Testis (tissue), 2 donors: ENCODE measurements at regions not wholly inside any gene's neighbourhood (a gene's known extent, or its start where the extent isn't known, plus 50 kb on each side); places are given as distances from the start of the nearest gene placed in this dataset.

Source experiments
- DNase-seq: peaks from one replicate; pipeline ENCODE4 v3.0.0-alpha.2; 2019
- H3K27ac ChIP-seq, 2 donors: fragments of 200-600 bp; sonication (generic); one replicate each; pipeline ENCODE4 v1.5.1; 2019
- H3K27me3 ChIP-seq: fragments of 200-600 bp; sonication (generic); one replicate; pipeline ENCODE4 v1.5.1; 2019
- H3K36me3 ChIP-seq: fragments of 200-600 bp; sonication (generic); one replicate; pipeline ENCODE4 v1.5.1; 2017; ENCODE audit warnings: low read depth; ENCODE audit errors: missing control alignments
- H3K4me1 ChIP-seq: fragments of 200-600 bp; sonication (generic); one replicate; pipeline ENCODE4 v1.5.1; 2019
- H3K4me3 ChIP-seq, 2 donors: fragments of 200-600 bp; sonication (generic); one replicate each; pipeline ENCODE4 v1.5.1; 2017 to 2019
- H3K9me3 ChIP-seq: fragments of 200-600 bp; sonication (generic); one replicate; pipeline ENCODE4 v1.5.1; 2017
- POLR2A ChIP-seq: fragments of 450-650 bp; IDR thresholded peaks from one replicate; pipeline ENCODE4 v1.6.1; 2017; ENCODE audit warnings: antibody characterized with exemption, mild to moderate bottlenecking, moderate library complexity
- WGBS, 2 donors: methylation state at CpG; one replicate each; pipeline ENCODE4 v1.1.5; 2018; 5-methylcytosine and 5-hydroxymethylcytosine counted together
- intact Hi-C: fragments of 100-400 bp; cut with DNase I; formaldehyde crosslinking; loops from one replicate; pipeline ENCODE4 v1.15.1; 2023; ENCODE audit warnings: low total_unique reads
- TF ChIP-seq, protein P1 (sequence below), 3 experiments: fragments of 450-650 bp in 2 of 3; fragments of 200-600 bp in 1 of 3; sonication (generic) in 1 of 3; IDR thresholded peaks; one replicate each; pipeline ENCODE4 v1.5.1; 2016 to 2019; ENCODE audit warnings: antibody characterized with exemption in 3 of 3, mild to moderate bottlenecking in 2 of 3, moderate library complexity in 1 of 3

GRCh38 chr11:98829971-98830370 lies 190.8 kb upstream of the CNTN5 start:
- no peak for DNase-seq
- Histone ChIP-seq H3K36me3 (no peaks in the 10 kb centered on the region), H3K27ac (no peak overlapping the region), H3K4me3 (no peak overlapping the region), H3K27me3 (no peaks in the 10 kb centered on the region), H3K4me1 (no peaks in the 10 kb centered on the region), H3K9me3 (no peaks in the 10 kb centered on the region)
- no peak for TF ChIP-seq POLR2A
- TF ChIP-seq, protein P1, sequence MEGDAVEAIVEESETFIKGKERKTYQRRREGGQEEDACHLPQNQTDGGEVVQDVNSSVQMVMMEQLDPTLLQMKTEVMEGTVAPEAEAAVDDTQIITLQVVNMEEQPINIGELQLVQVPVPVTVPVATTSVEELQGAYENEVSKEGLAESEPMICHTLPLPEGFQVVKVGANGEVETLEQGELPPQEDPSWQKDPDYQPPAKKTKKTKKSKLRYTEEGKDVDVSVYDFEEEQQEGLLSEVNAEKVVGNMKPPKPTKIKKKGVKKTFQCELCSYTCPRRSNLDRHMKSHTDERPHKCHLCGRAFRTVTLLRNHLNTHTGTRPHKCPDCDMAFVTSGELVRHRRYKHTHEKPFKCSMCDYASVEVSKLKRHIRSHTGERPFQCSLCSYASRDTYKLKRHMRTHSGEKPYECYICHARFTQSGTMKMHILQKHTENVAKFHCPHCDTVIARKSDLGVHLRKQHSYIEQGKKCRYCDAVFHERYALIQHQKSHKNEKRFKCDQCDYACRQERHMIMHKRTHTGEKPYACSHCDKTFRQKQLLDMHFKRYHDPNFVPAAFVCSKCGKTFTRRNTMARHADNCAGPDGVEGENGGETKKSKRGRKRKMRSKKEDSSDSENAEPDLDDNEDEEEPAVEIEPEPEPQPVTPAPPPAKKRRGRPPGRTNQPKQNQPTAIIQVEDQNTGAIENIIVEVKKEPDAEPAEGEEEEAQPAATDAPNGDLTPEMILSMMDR (IDR thresholded peaks at IDR 0.05) = no peak
- WGBS, 2 donors = 72 to 80% methylated on average over 2 of the region's 2 CpGs
- intact Hi-C loops = no loop called here

DNA sequence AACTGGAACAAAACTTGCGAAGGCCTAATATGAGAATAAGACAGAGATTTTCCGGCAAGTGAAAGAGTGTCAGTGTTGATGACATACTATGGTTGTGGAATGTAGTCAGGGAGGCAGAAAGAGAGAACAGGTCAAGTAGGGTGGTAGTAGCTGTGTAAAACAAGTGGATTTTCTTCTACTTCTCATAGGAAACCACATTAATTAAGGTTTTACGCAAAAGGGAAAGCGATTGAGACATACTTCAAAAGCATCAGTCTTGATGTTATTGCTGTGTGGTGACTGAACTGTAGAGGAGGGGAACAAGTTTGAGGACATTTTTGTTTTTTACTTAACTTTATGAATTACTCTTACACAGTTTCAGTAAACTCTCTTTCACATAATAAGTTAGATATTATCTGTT lies 186.0 kb upstream of the CNTN5 start:
- Histone ChIP-seq H3K9me3 (no peaks in the 10 kb centered on the region), H3K27ac (no peak overlapping the region), H3K27me3 (no peaks in the 10 kb centered on the region), H3K4me3 (no peak overlapping the region), H3K36me3 (no peaks in the 10 kb centered on the region), H3K4me1 (no peaks in the 10 kb centered on the region)
- TF ChIP-seq POLR2A = no peak
- TF ChIP-seq, protein P1 (IDR thresholded peaks at IDR 0.05) = no peak
- intact Hi-C loops = no loop called here
- 93 to 96% methylated on average over 4 of the region's 4 CpGs for WGBS, 2 donors
- DNase-seq = no peak

DNA sequence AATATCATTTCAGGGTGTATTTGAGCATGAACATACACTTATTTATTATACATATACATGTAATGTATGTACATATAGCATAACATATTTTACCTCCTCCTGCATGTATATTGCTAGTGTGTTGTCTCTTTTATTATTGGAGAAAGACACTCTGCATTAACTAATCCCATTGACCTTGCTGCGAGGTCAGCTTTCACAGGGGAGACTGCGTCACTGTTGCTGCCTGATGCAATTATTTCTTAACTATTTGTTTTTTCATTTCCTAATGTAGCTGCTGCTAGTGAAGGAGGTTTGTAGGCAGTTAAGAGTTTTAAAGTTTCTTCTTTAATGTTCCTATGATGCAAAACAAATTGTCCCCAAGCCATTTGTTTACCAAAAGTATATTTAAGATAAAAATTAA lies 185.4 kb upstream of the CNTN5 start:
- Histone ChIP-seq H3K9me3 (no peaks in the 10 kb centered on the region), H3K27me3 (no peaks in the 10 kb centered on the region), H3K27ac (no peak overlapping the region), H3K4me3 (no peak overlapping the region), H3K4me1 (no peaks in the 10 kb centered on the region), H3K36me3 (no peaks in the 10 kb centered on the region)
- intact Hi-C loops = no loop called here
- no peak for DNase-seq
- TF ChIP-seq, protein P1 (IDR thresholded peaks at IDR 0.05) = no peak
- no peak for TF ChIP-seq POLR2A
- WGBS, 2 donors = 61 to 63% methylated on average over 2 of the region's 2 CpGs

- intact Hi-C loops = no loop called here
- H3K36me3 ChIP-seq = no peaks in the 10 kb centered on the region
- no peak overlapping the region for H3K4me3 ChIP-seq
- no peak overlapping the region for H3K27ac ChIP-seq
- no peaks in the 10 kb centered on the region for H3K4me1 ChIP-seq
- H3K27me3 ChIP-seq = no peaks in the 10 kb centered on the region
- DNase-seq = no peak
- H3K9me3 ChIP-seq = no peaks in the 10 kb centered on the region
- WGBS, 2 donors = 79 to 86% methylated on average over 1 of the region's 1 CpG
- TF ChIP-seq, protein P1 (IDR thresholded peaks at IDR 0.05) = no peak
- TF ChIP-seq POLR2A = no peak
Observed at GRCh38 chr11:98836156-98836555, 184.6 kb upstream of the CNTN5 start.

DNA sequence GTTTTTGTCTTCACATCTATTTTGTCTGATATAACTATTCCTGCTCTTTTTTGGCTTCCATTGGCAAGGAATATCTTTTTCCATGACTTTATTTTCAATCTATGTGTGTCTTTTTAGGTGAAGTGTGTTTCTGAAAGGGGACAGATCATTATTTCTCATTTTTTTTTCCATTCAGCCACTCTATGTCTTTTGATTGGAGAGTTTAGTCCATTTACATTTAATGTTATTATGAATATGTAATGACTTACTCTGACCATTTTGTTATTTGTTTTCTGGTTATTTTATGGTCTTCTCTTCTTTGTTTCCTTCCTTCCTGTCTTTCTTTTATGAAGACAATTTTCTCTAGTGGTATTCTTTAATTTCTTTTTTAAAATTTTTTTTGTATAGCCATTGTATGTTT lies 178.6 kb upstream of the CNTN5 start:
- intact Hi-C loops = no loop called here

More for the DNA sequence above, 178.6 kb upstream of the CNTN5 start:
- H3K27ac ChIP-seq = no peak overlapping the region
- no peak overlapping the region for H3K4me3 ChIP-seq
- no peaks in the 10 kb centered on the region for H3K36me3 ChIP-seq
- no peak for DNase-seq
- H3K4me1 ChIP-seq = no peaks in the 10 kb centered on the region
- no peaks in the 10 kb centered on the region for H3K27me3 ChIP-seq
- TF ChIP-seq, protein P1 (IDR thresholded peaks at IDR 0.05) = no peak
- TF ChIP-seq POLR2A = no peak
- H3K9me3 ChIP-seq = no peaks in the 10 kb centered on the region
